ENCODE measurements at regions not wholly inside any gene's neighbourhood (a gene's known extent, or its start where the extent isn't known, plus 50 kb on each side); places are given as distances from the start of the nearest gene placed in this dataset.

DNA sequence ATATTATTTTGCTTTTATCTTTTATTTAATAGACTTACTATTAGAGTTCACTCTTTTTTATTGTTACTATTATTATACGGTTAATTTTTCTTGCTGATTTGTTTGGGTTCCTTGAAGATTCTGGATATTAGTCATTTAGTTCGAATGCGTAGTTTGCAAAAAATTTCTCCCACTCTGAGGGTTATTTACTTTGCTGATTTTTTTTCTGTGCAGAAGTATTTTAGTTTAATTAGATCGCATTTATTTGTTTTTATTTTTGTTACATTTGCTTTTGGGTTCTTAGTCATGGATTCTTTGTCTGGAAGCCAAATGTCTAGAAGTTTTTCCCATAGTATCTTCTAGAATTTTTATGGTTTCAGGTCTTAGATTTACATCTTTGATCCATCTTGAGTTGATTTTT lies 585.2 kb downstream of the CPS1 start:
- H3F3A ChIP-seq (replicated peaks; ENCODE audit: low read depth) = no peaks in the 10 kb centered on the region
- DNase-seq (ENCODE audit: low spot score) (no peak), ATAC-seq (no peak)
- no peak overlapping the region for H3K4me2 ChIP-seq
- H3K27ac ChIP-seq (ENCODE audit: low read depth) = no peak overlapping the region
- no peak overlapping the region for H3K27ac Mint-ChIP-seq
- no peak overlapping the region for H2AFZ ChIP-seq
- H3K4me3 ChIP-seq = no peak overlapping the region
- peaks cover 9% of the 10 kb centered on the region for H3K9me3 Mint-ChIP-seq
- peaks cover 9% of the 10 kb centered on the region; the same call in 1 of the 3 replicates for H3K36me3 Mint-ChIP-seq (ENCODE audit: low read depth)
- no peaks in the 10 kb centered on the region for H3K9me2 ChIP-seq (ENCODE audit: insufficient read depth)
- H3K4me3 Mint-ChIP-seq = no peak overlapping the region
- no peaks in the 10 kb centered on the region for H3K27me3 ChIP-seq (ENCODE audit: insufficient read depth)
- H4K20me1 ChIP-seq (replicated peaks; ENCODE audit: insufficient read depth) = no peaks in the 10 kb centered on the region
- H3K36me3 ChIP-seq (ENCODE audit: insufficient read depth) = no peaks in the 10 kb centered on the region
- H3K79me2 ChIP-seq (replicated peaks; ENCODE audit: insufficient read depth) = no peaks in the 10 kb centered on the region
- H3K27me3 Mint-ChIP-seq (ENCODE audit: insufficient read depth, low read depth, poor library complexity) = no peaks in the 10 kb centered on the region
- H3K4me1 ChIP-seq (ENCODE audit: insufficient read depth) = no peaks in the 10 kb centered on the region
- TF ChIP-seq, protein P1, sequence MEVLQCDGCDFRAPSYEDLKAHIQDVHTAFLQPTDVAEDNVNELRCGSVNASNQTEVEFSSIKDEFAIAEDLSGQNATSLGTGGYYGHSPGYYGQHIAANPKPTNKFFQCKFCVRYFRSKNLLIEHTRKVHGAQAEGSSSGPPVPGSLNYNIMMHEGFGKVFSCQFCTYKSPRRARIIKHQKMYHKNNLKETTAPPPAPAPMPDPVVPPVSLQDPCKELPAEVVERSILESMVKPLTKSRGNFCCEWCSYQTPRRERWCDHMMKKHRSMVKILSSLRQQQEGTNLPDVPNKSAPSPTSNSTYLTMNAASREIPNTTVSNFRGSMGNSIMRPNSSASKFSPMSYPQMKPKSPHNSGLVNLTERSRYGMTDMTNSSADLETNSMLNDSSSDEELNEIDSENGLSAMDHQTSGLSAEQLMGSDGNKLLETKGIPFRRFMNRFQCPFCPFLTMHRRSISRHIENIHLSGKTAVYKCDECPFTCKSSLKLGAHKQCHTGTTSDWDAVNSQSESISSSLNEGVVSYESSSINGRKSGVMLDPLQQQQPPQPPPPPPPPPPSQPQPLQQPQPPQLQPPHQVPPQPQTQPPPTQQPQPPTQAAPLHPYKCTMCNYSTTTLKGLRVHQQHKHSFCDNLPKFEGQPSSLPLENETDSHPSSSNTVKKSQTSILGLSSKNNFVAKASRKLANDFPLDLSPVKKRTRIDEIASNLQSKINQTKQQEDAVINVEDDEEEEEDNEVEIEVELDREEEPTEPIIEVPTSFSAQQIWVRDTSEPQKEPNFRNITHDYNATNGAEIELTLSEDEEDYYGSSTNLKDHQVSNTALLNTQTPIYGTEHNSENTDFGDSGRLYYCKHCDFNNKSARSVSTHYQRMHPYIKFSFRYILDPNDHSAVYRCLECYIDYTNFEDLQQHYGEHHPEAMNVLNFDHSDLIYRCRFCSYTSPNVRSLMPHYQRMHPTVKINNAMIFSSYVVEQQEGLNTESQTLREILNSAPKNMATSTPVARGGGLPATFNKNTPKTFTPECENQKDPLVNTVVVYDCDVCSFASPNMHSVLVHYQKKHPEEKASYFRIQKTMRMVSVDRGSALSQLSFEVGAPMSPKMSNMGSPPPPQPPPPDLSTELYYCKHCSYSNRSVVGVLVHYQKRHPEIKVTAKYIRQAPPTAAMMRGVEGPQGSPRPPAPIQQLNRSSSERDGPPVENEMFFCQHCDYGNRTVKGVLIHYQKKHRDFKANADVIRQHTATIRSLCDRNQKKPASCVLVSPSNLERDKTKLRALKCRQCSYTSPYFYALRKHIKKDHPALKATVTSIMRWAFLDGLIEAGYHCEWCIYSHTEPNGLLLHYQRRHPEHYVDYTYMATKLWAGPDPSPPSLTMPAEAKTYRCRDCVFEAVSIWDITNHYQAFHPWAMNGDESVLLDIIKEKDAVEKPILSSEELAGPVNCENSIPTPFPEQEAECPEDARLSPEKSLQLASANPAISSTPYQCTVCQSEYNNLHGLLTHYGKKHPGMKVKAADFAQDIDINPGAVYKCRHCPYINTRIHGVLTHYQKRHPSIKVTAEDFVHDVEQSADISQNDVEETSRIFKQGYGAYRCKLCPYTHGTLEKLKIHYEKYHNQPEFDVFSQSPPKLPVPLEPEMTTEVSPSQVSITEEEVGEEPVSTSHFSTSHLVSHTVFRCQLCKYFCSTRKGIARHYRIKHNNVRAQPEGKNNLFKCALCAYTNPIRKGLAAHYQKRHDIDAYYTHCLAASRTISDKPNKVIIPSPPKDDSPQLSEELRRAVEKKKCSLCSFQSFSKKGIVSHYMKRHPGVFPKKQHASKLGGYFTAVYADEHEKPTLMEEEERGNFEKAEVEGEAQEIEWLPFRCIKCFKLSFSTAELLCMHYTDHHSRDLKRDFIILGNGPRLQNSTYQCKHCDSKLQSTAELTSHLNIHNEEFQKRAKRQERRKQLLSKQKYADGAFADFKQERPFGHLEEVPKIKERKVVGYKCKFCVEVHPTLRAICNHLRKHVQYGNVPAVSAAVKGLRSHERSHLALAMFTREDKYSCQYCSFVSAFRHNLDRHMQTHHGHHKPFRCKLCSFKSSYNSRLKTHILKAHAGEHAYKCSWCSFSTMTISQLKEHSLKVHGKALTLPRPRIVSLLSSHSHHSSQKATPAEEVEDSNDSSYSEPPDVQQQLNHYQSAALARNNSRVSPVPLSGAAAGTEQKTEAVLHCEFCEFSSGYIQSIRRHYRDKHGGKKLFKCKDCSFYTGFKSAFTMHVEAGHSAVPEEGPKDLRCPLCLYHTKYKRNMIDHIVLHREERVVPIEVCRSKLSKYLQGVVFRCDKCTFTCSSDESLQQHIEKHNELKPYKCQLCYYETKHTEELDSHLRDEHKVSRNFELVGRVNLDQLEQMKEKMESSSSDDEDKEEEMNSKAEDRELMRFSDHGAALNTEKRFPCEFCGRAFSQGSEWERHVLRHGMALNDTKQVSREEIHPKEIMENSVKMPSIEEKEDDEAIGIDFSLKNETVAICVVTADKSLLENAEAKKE (CRISPR knock-in tag; IDR thresholded peaks at IDR 0.05) = no peak
- TF ChIP-seq JUNB (IDR thresholded peaks at IDR 0.05; ENCODE audit: unreplicated experiment) (no peak), ETS1 (IDR thresholded peaks at IDR 0.05) (no peak), EZH2 (IDR thresholded peaks at IDR 0.05; ENCODE audit: low read depth, unreplicated experiment) (no peak), STAT1 (IDR thresholded peaks at IDR 0.05; ENCODE audit: unreplicated experiment) (no peak), ZNF331 (CRISPR knock-in tag; IDR thresholded peaks at IDR 0.05; ENCODE audit: low read depth) (no peak), CREB1 (CRISPR knock-in tag; IDR thresholded peaks at IDR 0.05; ENCODE audit: low read depth) (no peak), NANOG (IDR thresholded peaks at IDR 0.05; ENCODE audit: borderline replicate concordance) (no peak), POLR2AphosphoS5 (IDR thresholded peaks at IDR 0.05; ENCODE audit: low read depth) (no peak), ZNF114 (CRISPR knock-in tag; IDR thresholded peaks at IDR 0.05) (no peak), EZH2phosphoT487 (IDR thresholded peaks at IDR 0.05; ENCODE audit: unreplicated experiment) (no peak), REST (IDR thresholded peaks at IDR 0.05; ENCODE audit: unreplicated experiment) (no peak)
- no peaks in the 10 kb centered on the region for H3K4me1 Mint-ChIP-seq

Measured in GM23338 (cell line).